ENCODE measurements at regions not wholly inside any gene's neighbourhood (a gene's known extent, or its start where the extent isn't known, plus 50 kb on each side); places are given as distances from the start of the nearest gene placed in this dataset.

- TF ChIP-seq, protein P1, sequence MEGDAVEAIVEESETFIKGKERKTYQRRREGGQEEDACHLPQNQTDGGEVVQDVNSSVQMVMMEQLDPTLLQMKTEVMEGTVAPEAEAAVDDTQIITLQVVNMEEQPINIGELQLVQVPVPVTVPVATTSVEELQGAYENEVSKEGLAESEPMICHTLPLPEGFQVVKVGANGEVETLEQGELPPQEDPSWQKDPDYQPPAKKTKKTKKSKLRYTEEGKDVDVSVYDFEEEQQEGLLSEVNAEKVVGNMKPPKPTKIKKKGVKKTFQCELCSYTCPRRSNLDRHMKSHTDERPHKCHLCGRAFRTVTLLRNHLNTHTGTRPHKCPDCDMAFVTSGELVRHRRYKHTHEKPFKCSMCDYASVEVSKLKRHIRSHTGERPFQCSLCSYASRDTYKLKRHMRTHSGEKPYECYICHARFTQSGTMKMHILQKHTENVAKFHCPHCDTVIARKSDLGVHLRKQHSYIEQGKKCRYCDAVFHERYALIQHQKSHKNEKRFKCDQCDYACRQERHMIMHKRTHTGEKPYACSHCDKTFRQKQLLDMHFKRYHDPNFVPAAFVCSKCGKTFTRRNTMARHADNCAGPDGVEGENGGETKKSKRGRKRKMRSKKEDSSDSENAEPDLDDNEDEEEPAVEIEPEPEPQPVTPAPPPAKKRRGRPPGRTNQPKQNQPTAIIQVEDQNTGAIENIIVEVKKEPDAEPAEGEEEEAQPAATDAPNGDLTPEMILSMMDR (IDR thresholded peaks at IDR 0.05; ENCODE audit: insufficient read depth, low read length): no peak
- TF ChIP-seq SPI1 (IDR thresholded peaks at IDR 0.05; ENCODE audit: borderline replicate concordance, low read depth) (peak; percentile 82), POLR2AphosphoS5 (IDR thresholded peaks at IDR 0.05; ENCODE audit: low read depth) (no peak), REST (IDR thresholded peaks at IDR 0.05; ENCODE audit: insufficient replicate concordance, low read depth) (no peak), GABPA (IDR thresholded peaks at IDR 0.05; ENCODE audit: low read depth) (no peak)
- Histone ChIP-seq H3K4me3 (replicated peaks; ENCODE audit: insufficient read depth, low read length) (no peak overlapping the region), H3K27me3 (ENCODE audit: insufficient read depth, poor library complexity, severe bottlenecking) (no peaks in the 10 kb centered on the region), H3K27ac (replicated peaks) (peak overlapping the region; percentile 51)
- peak; percentile 27 to 57 for DNase-seq (ENCODE audit: low read depth in 1 of 2, low spot score in 1 of 2)
Observed at GRCh38 chr4:115918149-115918548, 804.7 kb upstream of the NDST4 start.

DNA sequence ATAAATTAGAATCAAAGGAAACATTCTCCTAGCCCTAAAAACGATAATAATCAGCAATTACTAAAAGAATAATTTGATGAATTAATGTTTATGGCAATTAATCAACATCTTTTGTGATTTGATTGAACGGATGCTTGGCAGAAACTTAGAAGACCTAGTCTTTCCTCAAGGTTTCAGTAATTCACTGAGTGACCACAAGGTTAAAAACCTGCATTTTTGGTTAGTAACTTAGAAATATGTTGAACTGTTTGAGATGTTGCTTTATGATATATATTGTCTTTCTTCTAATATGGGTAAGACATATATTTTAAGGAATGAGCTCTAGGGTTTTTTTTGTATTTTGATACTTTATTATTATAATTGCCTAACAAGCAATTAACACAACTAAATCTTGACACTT is 793.0 kb upstream of the NDST4 start:
- Histone ChIP-seq H3K27ac (replicated peaks) (no peak overlapping the region), H3K4me3 (replicated peaks; ENCODE audit: insufficient read depth, low read length) (no peak overlapping the region), H3K27me3 (ENCODE audit: insufficient read depth, poor library complexity, severe bottlenecking) (no peaks in the 10 kb centered on the region)
- DNase-seq (ENCODE audit: low read depth in 1 of 2, low spot score in 1 of 2): no peak
- TF ChIP-seq POLR2AphosphoS5 (IDR thresholded peaks at IDR 0.05; ENCODE audit: low read depth) (no peak), GABPA (IDR thresholded peaks at IDR 0.05; ENCODE audit: low read depth) (no peak), SPI1 (IDR thresholded peaks at IDR 0.05; ENCODE audit: borderline replicate concordance, low read depth) (no peak), REST (IDR thresholded peaks at IDR 0.05; ENCODE audit: insufficient replicate concordance, low read depth) (no peak)

- no peak for DNase-seq (ENCODE audit: low read depth in 1 of 2, low spot score in 1 of 2)
- Histone ChIP-seq H3K27ac (replicated peaks) (no peak overlapping the region), H3K27me3 (ENCODE audit: insufficient read depth, poor library complexity, severe bottlenecking) (no peaks in the 10 kb centered on the region), H3K4me3 (replicated peaks; ENCODE audit: insufficient read depth, low read length) (no peak overlapping the region)
- no peak for TF ChIP-seq SPI1 (IDR thresholded peaks at IDR 0.05; ENCODE audit: borderline replicate concordance, low read depth)
- TF ChIP-seq, protein P1 (IDR thresholded peaks at IDR 0.05; ENCODE audit: insufficient read depth, low read length): no peak
- no peak for TF ChIP-seq POLR2AphosphoS5 (IDR thresholded peaks at IDR 0.05; ENCODE audit: low read depth)
- no peak for TF ChIP-seq GABPA (IDR thresholded peaks at IDR 0.05; ENCODE audit: low read depth)
- no peak for TF ChIP-seq REST (IDR thresholded peaks at IDR 0.05; ENCODE audit: insufficient replicate concordance, low read depth)
Observed at GRCh38 chr4:115883847-115884246, 770.4 kb upstream of the NDST4 start.

Measured in HL-60 (cell line).